H1 (cell line): ENCODE measurements at regions not wholly inside any gene's neighbourhood (a gene's known extent, or its start where the extent isn't known, plus 50 kb on each side); places are given as distances from the start of the nearest gene placed in this dataset.

Experiments
- ASH2L ChIP-seq: fragments of 200-600, 300-600 bp; sonication (generic); IDR thresholded peaks from one replicate; pipeline ENCODE4 v1.7.1; 2017; ENCODE audit warnings: low read length
- TF ChIP-seq, protein P1 (sequence below): fragments of 300-600 bp; sonication (generic); IDR thresholded peaks from 2 replicates; pipeline ENCODE4 v1.7.1; 2012; ENCODE audit warnings: low read length, moderate library complexity, mild to moderate bottlenecking, inconsistent platforms; ENCODE audit not compliant: insufficient replicate concordance

DNA sequence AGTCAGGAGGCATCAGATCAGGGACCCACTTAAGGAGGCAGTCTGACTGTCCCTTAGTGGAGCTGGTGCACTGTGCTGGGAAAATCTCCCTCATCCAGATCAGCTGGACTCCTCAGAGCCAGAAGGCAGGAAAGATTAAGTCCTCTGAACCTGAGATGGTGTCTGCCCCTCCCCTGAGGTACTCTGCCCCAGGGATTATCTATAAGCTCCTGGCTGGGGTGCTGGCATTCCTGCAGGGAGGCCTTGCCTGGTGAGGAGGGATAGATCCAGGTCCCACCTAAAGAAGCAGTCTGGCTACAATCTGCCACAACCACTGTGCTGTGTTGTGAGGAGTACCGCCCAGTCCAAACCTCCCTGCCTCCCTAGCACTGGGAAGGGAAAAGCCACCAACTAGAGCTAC is 81.2 kb downstream of the NHLRC3 start (continued):
- TF ChIP-seq, protein P1, sequence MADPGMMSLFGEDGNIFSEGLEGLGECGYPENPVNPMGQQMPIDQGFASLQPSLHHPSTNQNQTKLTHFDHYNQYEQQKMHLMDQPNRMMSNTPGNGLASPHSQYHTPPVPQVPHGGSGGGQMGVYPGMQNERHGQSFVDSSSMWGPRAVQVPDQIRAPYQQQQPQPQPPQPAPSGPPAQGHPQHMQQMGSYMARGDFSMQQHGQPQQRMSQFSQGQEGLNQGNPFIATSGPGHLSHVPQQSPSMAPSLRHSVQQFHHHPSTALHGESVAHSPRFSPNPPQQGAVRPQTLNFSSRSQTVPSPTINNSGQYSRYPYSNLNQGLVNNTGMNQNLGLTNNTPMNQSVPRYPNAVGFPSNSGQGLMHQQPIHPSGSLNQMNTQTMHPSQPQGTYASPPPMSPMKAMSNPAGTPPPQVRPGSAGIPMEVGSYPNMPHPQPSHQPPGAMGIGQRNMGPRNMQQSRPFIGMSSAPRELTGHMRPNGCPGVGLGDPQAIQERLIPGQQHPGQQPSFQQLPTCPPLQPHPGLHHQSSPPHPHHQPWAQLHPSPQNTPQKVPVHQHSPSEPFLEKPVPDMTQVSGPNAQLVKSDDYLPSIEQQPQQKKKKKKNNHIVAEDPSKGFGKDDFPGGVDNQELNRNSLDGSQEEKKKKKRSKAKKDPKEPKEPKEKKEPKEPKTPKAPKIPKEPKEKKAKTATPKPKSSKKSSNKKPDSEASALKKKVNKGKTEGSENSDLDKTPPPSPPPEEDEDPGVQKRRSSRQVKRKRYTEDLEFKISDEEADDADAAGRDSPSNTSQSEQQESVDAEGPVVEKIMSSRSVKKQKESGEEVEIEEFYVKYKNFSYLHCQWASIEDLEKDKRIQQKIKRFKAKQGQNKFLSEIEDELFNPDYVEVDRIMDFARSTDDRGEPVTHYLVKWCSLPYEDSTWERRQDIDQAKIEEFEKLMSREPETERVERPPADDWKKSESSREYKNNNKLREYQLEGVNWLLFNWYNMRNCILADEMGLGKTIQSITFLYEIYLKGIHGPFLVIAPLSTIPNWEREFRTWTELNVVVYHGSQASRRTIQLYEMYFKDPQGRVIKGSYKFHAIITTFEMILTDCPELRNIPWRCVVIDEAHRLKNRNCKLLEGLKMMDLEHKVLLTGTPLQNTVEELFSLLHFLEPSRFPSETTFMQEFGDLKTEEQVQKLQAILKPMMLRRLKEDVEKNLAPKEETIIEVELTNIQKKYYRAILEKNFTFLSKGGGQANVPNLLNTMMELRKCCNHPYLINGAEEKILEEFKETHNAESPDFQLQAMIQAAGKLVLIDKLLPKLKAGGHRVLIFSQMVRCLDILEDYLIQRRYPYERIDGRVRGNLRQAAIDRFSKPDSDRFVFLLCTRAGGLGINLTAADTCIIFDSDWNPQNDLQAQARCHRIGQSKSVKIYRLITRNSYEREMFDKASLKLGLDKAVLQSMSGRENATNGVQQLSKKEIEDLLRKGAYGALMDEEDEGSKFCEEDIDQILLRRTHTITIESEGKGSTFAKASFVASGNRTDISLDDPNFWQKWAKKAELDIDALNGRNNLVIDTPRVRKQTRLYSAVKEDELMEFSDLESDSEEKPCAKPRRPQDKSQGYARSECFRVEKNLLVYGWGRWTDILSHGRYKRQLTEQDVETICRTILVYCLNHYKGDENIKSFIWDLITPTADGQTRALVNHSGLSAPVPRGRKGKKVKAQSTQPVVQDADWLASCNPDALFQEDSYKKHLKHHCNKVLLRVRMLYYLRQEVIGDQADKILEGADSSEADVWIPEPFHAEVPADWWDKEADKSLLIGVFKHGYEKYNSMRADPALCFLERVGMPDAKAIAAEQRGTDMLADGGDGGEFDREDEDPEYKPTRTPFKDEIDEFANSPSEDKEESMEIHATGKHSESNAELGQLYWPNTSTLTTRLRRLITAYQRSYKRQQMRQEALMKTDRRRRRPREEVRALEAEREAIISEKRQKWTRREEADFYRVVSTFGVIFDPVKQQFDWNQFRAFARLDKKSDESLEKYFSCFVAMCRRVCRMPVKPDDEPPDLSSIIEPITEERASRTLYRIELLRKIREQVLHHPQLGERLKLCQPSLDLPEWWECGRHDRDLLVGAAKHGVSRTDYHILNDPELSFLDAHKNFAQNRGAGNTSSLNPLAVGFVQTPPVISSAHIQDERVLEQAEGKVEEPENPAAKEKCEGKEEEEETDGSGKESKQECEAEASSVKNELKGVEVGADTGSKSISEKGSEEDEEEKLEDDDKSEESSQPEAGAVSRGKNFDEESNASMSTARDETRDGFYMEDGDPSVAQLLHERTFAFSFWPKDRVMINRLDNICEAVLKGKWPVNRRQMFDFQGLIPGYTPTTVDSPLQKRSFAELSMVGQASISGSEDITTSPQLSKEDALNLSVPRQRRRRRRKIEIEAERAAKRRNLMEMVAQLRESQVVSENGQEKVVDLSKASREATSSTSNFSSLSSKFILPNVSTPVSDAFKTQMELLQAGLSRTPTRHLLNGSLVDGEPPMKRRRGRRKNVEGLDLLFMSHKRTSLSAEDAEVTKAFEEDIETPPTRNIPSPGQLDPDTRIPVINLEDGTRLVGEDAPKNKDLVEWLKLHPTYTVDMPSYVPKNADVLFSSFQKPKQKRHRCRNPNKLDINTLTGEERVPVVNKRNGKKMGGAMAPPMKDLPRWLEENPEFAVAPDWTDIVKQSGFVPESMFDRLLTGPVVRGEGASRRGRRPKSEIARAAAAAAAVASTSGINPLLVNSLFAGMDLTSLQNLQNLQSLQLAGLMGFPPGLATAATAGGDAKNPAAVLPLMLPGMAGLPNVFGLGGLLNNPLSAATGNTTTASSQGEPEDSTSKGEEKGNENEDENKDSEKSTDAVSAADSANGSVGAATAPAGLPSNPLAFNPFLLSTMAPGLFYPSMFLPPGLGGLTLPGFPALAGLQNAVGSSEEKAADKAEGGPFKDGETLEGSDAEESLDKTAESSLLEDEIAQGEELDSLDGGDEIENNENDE: no peak
- no peak for TF ChIP-seq ASH2L
